Colonic mucosa (tissue), 4 donors: ENCODE measurements at regions not wholly inside any gene's neighbourhood (a gene's known extent, or its start where the extent isn't known, plus 50 kb on each side); places are given as distances from the start of the nearest gene placed in this dataset.

Experiments used
- DNase-seq: peaks from one replicate; pipeline ENCODE4 v3.0.0-alpha.2; 2020
- H3K27ac ChIP-seq: fragments of 200-600 bp; one replicate; pipeline ENCODE4 v1.8.0; 2021
- H3K27me3 ChIP-seq: fragments of 200-600 bp; one replicate; pipeline ENCODE4 v1.8.0; 2021
- H3K36me3 ChIP-seq: fragments of 200-600 bp; one replicate; pipeline ENCODE4 v1.8.0; 2021
- H3K4me1 ChIP-seq: fragments of 200-600 bp; one replicate; pipeline ENCODE4 v1.8.0; 2021; ENCODE audit warnings: mild to moderate bottlenecking
- H3K4me3 ChIP-seq: fragments of 200-600 bp; one replicate; pipeline ENCODE4 v1.8.0; 2021
- H3K9ac ChIP-seq, 2 donors: one replicate each; pipeline ENCODE4 v1.7.0; 2013; ENCODE audit warnings: control low read depth in 2 of 2, low read depth in 2 of 2, low read length in 2 of 2
- H3K9me3 ChIP-seq: fragments of 200-600 bp; one replicate; pipeline ENCODE4 v1.8.0; 2021
- intact Hi-C: fragments of 100-400 bp; cut with DNase I; formaldehyde crosslinking; loops from one replicate; pipeline ENCODE4 v1.14.1; 2022
- TF ChIP-seq, protein P1 (sequence below): fragments of 200-600 bp; IDR thresholded peaks from one replicate; pipeline ENCODE4 v1.8.0; 2022; ENCODE audit warnings: antibody characterized with exemption, mild to moderate bottlenecking
- donor health status: healthy.
- donor health status: DM: no; HTN: no; CAD: no.
- donor health status: DM: no; HTN: no; CAD: no.

DNA sequence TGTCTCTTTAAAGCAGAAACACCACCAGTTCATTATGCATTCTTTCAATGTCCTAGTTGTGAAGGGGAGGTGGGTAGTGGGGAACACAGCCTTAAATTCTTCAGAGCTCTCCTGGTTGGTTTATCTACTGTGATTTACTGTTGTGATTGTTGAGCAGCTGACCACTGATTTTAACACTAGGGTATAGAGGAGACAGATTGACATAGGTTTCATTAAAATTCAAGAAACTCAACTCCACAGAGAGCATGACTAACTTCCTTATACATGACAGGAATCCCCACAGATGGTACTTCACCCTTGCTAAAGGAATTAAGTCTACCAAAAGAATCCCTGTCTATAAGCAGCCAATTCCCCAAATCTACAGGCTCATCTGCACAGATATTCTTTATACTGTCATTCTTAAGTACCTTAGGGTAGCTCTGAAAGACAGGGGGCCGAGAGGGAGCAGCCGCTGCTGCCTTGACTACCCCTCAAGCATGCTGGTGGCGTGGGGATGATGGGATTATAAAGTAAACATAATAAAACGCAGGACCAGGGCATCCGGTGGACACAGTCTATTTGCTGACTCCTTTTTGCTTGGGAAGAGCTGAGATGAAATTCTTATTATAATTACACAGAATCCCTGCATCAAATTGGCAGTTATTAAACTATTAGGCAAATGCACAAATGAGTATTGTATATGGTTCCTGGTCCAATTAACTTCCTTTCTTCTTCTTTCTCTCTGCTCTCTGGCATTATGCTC is 1377.6 kb upstream of the PIK3C3 start:
- TF ChIP-seq, protein P1, sequence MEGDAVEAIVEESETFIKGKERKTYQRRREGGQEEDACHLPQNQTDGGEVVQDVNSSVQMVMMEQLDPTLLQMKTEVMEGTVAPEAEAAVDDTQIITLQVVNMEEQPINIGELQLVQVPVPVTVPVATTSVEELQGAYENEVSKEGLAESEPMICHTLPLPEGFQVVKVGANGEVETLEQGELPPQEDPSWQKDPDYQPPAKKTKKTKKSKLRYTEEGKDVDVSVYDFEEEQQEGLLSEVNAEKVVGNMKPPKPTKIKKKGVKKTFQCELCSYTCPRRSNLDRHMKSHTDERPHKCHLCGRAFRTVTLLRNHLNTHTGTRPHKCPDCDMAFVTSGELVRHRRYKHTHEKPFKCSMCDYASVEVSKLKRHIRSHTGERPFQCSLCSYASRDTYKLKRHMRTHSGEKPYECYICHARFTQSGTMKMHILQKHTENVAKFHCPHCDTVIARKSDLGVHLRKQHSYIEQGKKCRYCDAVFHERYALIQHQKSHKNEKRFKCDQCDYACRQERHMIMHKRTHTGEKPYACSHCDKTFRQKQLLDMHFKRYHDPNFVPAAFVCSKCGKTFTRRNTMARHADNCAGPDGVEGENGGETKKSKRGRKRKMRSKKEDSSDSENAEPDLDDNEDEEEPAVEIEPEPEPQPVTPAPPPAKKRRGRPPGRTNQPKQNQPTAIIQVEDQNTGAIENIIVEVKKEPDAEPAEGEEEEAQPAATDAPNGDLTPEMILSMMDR: no peak
- H3K9ac ChIP-seq: no peak overlapping the region
- intact Hi-C loops: no loop called here

DNA sequence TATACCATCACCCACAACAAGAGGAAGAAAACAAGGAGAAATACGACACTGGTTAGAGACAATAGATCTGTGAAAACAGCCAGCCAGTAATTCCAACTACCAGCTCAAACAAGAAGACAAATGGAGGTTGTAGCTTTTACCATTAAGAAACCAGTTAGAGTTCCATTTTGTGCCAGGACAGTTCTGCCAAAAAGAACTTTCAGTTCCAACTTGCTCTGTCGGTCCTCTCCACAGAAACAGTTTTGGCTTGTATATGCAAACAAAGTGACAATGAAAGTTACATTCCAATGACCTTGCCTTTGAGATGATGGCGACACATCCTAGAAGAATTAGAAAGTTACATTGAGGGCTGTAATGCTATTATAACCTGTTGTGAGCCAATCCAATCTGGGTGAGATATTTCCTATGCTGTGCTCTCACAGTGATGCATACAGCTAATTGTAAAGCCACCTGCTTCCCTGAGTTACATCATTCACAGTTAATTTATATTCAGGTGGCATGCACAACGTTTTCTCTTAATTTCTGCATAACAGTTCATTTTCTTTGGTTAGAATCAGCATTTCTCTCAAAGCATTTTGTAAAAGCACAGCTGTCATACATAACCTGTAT is 1378.4 kb upstream of the PIK3C3 start:
- H3K36me3 ChIP-seq: no peaks in the 10 kb centered on the region
- intact Hi-C loops: no loop called here
- no peaks in the 10 kb centered on the region for H3K4me1 ChIP-seq
- no peak for DNase-seq
- H3K27ac ChIP-seq: no peak overlapping the region
- H3K9ac ChIP-seq: no peak overlapping the region
- TF ChIP-seq, protein P1: no peak
- no peak overlapping the region for H3K4me3 ChIP-seq
- H3K9me3 ChIP-seq: no peaks in the 10 kb centered on the region
- H3K27me3 ChIP-seq: no peaks in the 10 kb centered on the region

More for the DNA sequence above, 1377.6 kb upstream of the PIK3C3 start:
- no peak for DNase-seq
- no peaks in the 10 kb centered on the region for H3K9me3 ChIP-seq
- no peaks in the 10 kb centered on the region for H3K36me3 ChIP-seq
- no peak overlapping the region for H3K4me3 ChIP-seq
- H3K27me3 ChIP-seq: no peaks in the 10 kb centered on the region
- no peak overlapping the region for H3K27ac ChIP-seq
- H3K4me1 ChIP-seq: no peaks in the 10 kb centered on the region

- Histone ChIP-seq H3K36me3 (no peaks in the 10 kb centered on the region), H3K4me1 (no peaks in the 10 kb centered on the region), H3K27me3 (no peaks in the 10 kb centered on the region), H3K4me3 (no peak overlapping the region), H3K9ac (no peak overlapping the region), H3K27ac (no peak overlapping the region), H3K9me3 (no peaks in the 10 kb centered on the region)
- intact Hi-C loops: no loop called here
- DNase-seq: no peak
- TF ChIP-seq, protein P1: no peak
Measured at GRCh38 chr18:40570615-40571014, 1384.4 kb upstream of the PIK3C3 start.

- no peaks in the 10 kb centered on the region for H3K9me3 ChIP-seq
- DNase-seq: no peak
- H3K27me3 ChIP-seq: no peaks in the 10 kb centered on the region
- H3K27ac ChIP-seq: no peak overlapping the region
- no peaks in the 10 kb centered on the region for H3K36me3 ChIP-seq
- H3K4me1 ChIP-seq: no peaks in the 10 kb centered on the region
- intact Hi-C loops: no loop called here
- no peak overlapping the region for H3K4me3 ChIP-seq
- TF ChIP-seq, protein P1: no peak
- no peak overlapping the region for H3K9ac ChIP-seq
Measured at GRCh38 chr18:40569605-40570004, 1385.4 kb upstream of the PIK3C3 start.

DNA sequence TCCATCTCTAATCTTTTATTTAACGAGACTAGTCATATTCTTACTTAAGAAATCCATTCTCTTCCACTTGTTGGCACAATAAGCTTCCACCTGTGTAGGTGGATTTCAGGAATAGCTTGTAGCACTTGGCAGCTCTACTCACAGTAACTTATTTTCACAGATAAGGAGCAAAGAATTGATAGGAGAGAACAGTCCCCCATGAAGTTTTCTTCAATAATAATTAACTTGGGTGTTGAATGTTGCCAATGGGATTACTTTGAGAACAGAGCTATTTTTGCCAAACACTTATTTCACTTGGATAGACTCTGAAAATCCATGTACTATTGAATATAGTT is 1388.6 kb upstream of the PIK3C3 start:
- intact Hi-C loops: no loop called here
- Histone ChIP-seq H3K27me3 (no peaks in the 10 kb centered on the region), H3K36me3 (no peaks in the 10 kb centered on the region), H3K4me1 (no peaks in the 10 kb centered on the region), H3K4me3 (no peak overlapping the region), H3K9me3 (no peaks in the 10 kb centered on the region), H3K27ac (no peak overlapping the region), H3K9ac (no peak overlapping the region)
- TF ChIP-seq, protein P1: no peak
- DNase-seq: no peak
